ENCODE measurements at regions not wholly inside any gene's neighbourhood (a gene's known extent, or its start where the extent isn't known, plus 50 kb on each side); places are given as distances from the start of the nearest gene placed in this dataset.

DNA sequence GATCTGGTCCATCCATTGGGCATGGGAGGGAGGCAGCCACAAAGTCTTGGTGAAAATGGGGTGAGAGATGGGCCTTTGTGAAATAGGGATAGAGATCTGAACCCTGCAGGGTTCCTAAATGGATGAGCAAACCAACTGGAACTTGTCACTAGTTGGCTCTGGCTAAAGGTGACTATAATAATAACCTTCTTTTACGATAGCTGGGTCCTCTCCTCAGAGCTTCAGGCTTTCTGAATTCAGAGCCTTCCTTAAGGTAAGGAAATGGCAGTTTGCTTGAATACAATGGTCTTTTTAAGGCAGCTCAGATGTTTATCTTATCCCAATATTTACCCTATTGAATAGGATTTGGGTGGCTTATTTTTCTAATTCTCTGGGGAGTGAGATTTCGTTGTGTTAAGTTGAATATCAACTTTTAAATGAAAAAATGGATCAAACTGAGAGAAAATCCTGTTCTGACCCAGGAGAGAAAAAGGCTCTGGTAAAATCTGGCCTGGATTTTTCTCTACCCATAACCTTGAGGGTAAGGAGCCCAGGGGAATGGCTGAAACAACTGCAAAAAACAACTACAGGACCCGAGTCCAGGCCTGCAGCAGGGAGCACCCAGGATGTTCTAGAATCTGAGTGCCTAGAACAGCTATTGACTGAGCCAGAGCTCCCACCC is 61.1 kb upstream of the CXCR4 start:
- TF ChIP-seq, protein P1, sequence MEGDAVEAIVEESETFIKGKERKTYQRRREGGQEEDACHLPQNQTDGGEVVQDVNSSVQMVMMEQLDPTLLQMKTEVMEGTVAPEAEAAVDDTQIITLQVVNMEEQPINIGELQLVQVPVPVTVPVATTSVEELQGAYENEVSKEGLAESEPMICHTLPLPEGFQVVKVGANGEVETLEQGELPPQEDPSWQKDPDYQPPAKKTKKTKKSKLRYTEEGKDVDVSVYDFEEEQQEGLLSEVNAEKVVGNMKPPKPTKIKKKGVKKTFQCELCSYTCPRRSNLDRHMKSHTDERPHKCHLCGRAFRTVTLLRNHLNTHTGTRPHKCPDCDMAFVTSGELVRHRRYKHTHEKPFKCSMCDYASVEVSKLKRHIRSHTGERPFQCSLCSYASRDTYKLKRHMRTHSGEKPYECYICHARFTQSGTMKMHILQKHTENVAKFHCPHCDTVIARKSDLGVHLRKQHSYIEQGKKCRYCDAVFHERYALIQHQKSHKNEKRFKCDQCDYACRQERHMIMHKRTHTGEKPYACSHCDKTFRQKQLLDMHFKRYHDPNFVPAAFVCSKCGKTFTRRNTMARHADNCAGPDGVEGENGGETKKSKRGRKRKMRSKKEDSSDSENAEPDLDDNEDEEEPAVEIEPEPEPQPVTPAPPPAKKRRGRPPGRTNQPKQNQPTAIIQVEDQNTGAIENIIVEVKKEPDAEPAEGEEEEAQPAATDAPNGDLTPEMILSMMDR (IDR thresholded peaks at IDR 0.05; ENCODE audit: insufficient read depth, low read depth, low read length) = no peak
- TF ChIP-seq EZH2 (IDR thresholded peaks at IDR 0.05; ENCODE audit: insufficient read depth, low read length) = no peak
